ENCODE measurements at regions not wholly inside any gene's neighbourhood (a gene's known extent, or its start where the extent isn't known, plus 50 kb on each side); places are given as distances from the start of the nearest gene placed in this dataset.
"Not testable (repeated sequence)": the region's sequence is repeated elsewhere in the genome, so short reads cannot be mapped to it uniquely, and the experiment has no call there.

DNA sequence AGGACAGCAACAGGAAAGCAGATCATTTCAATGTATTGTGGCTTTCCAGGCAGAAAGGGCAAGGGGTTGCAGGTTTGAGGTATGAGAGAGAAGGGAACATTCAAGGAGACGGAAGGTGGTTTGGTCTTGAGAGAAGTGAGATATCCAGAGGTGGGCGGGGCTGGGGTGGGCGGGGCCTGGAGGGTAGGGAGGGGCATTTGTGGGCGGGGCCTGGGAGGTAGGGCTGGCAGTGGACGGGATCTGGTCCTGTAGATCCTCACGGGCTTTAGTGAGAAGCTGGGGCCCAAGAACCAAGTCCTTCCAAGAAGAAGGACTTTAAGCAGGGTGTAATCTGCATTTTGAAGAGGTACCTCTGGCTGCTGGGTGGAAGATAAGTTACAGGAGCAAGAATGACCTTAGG, 199.2 kb downstream of the MN1 start:
- DNase-seq (ENCODE audit: low spot score) = no peak

- no peak for DNase-seq (ENCODE audit: low spot score)
Measured at GRCh38 chr22:27603111-27603799, 198.3 kb downstream of the MN1 start.

DNA sequence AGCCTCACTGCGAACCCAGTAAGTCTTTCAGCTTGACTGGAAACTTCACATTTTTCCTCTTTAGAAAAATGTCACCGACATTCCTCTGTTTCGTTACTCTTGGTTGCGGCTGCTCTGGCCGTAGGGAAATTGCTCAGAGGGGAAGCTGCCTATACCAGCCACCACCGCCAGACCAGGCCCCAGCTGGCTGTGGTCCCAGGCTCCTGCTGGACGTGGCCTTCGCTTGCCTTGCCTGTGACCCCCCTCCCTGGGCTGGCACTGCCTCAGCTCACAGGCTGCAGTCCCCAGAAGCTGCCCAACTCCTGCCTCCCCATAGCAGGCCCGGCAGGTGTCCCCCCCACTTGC, 197.8 kb downstream of the MN1 start:
- DNase-seq (ENCODE audit: low spot score) = peak; percentile 8

DNA sequence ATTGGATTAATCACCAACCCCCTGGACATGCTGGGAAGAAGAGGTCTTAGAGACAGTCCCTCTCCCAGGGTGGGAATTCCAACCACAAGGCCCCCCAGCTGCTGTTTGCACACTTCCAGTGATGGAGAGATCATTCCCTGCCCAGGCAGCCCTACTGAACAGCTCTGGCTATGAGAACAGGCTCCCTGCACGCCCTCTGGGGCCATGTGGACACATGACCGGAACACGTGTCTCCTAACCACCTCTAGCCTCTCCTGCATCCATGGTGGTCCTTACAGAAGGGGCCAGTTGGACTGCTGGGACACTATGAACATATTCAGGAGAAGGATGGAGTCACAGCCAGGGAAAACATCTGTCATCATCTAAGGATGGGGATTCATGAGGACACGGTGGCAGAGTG, 196.2 kb downstream of the MN1 start:
- no peak for DNase-seq (ENCODE audit: low spot score)

DNA sequence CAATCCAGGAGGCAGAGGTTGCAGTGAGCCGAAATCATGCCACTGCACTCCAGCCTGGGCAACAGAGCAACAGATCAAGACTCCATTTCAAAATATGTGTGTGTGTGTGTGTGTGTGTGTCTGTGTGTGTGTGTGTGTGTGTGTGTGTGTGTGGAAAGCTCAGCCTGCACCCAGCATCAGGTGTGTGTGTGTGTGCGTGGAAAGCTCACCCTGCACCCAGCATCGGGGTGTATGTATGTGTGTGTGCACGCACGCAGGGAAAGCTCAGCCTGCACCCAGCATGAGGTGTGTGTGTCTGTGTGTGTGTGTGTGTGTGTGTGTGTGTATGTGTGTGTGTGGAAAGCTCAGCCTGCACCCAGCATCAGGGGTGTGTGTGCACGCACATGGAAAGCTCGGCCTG, 193.8 kb downstream of the MN1 start:
- not testable (repeated sequence) for DNase-seq (ENCODE audit: low spot score)

DNA sequence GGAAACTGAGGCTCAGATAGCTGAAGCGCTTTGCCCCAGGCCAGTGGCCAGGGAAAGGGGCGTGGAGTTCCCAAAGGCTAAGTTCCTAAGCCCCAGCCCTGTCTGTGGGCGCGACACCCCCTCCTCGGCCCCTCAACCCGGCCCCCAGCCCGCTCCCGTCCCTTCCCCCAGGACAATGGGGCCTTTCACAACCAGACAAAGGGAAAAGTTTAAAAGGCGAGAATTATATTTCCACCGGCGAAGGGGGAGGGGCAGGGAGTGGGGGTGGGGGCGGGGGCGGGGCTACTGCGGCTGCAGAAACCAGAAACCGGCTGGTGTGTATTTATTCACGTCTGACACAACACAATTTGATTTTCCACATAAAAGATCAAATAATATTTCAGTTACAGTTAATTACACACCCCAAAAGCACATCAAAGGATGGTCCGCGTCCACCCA, 192.1 kb downstream of the MN1 start:
- peak; percentile 14 for DNase-seq (ENCODE audit: low spot score)

DNA sequence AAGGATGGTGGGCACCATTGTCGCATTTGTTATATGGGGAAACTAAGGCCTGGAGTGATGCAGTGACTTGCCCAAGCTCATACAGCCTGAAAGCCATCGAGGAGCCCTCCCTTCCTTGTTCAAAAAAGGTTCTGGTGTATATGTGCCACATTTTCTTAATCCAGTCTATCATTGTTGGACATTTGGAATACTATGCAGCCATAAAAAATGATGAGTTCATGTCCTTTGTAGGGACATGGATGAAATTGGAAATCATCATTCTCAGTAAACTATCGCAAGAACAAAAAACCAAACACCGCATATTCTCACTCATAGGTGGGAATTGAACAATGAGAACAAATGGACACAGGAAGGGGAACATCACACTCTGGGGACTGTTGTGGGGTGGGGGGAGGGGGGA, 191.4 kb downstream of the MN1 start:
- DNase-seq (ENCODE audit: low spot score) = not testable (repeated sequence)

- no peak for DNase-seq (ENCODE audit: low spot score)
Measured at GRCh38 chr22:27610863-27611786, 190.4 kb downstream of the MN1 start.

DNA sequence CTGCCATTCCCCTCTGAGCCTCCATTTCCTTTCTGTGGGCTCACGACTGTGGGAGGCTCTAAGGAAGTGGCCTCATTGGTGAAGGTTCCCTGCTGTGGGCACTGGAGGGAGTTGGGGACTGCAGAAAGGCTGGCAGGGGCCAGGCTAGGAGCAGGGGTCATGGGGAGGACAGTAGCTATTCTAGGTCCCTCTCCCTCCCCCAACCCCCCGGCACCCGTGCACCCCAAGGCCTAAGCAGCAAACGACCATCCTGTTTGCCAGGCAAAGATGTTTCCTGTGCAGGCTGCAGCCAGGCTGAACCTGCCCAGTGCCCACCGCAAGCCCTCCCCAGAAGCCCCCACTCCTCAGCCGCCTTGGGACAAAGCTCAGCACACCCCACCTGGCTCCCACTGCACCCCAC, 189.4 kb downstream of the MN1 start:
- DNase-seq (ENCODE audit: low spot score) = no peak

DNA sequence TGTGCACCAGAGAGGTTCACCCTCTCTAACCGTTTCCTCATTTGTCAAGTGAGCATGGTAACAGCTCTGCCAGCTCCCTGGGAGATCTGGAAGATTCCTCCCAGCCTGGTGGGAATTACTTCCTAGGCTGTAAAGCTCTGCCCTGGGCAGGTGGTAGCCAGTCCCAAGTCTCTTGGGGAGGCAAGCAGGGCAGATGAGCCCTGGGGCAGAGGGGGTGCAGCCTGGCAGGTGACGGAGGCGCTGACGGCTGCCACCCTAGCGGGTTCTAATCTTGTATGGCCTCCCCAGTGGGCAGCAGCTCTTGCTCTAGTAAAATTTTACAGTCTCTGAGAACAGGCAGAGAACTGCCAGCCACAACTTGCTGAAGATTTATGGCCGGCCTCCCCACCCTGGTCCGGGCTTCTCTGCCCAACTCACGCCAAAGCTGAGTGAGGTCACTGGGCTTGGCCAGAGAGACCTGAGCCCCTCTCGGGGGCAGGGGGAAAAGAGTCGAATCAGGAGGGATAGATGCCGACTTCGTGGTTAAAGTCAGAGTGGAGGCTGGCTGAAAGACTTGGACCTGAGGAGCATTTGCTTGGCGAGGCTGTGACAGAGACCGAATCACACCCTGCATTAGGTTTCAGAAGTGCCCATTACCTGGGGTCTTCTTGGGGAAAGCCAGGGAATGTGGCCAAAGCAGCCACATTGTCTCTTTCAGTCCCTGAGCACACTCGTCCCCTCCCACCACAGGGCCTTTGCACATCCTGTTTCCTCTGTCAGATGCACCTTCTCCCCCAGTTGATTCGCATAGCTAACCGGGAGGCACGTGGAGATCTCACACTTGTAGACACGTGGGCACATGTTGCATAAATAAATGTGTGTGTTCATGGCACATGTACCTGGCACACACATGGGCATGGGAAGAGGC, 188.2 kb downstream of the MN1 start:
- DNase-seq (ENCODE audit: low spot score) = no peak

GRCh38 chr22:27614006-27614649, 187.4 kb downstream of the MN1 start:
- DNase-seq (ENCODE audit: low spot score) = no peak

GRCh38 chr22:27614650-27615007, 186.9 kb downstream of the MN1 start:
- no peak for DNase-seq (ENCODE audit: low spot score)

DNA sequence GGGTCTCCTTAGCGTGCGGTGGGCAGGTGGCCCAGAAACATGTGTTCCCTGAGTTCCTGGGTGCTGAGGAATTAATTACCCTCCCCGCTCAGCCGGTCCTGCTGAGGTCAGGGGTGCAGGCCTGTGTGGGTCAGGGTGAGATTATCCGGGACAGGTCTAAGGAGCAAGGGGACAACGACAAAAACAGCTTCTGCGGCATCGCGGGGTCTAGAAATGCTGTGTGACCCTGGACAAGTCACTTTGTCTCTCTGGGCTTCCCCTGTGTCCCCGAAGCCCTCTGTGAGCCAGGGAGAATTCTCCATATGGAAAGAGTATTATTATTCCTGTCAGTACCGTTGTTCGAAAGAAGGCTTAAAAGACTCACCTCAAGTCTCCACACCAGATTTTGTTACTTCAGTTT, 186.1 kb downstream of the MN1 start:
- no peak for DNase-seq (ENCODE audit: low spot score)

- no peak for DNase-seq (ENCODE audit: low spot score)
Measured at GRCh38 chr22:27616033-27616432, 185.5 kb downstream of the MN1 start.

GRCh38 chr22:27617214-27617881, 184.2 kb downstream of the MN1 start:
- no peak for DNase-seq (ENCODE audit: low spot score)

DNA sequence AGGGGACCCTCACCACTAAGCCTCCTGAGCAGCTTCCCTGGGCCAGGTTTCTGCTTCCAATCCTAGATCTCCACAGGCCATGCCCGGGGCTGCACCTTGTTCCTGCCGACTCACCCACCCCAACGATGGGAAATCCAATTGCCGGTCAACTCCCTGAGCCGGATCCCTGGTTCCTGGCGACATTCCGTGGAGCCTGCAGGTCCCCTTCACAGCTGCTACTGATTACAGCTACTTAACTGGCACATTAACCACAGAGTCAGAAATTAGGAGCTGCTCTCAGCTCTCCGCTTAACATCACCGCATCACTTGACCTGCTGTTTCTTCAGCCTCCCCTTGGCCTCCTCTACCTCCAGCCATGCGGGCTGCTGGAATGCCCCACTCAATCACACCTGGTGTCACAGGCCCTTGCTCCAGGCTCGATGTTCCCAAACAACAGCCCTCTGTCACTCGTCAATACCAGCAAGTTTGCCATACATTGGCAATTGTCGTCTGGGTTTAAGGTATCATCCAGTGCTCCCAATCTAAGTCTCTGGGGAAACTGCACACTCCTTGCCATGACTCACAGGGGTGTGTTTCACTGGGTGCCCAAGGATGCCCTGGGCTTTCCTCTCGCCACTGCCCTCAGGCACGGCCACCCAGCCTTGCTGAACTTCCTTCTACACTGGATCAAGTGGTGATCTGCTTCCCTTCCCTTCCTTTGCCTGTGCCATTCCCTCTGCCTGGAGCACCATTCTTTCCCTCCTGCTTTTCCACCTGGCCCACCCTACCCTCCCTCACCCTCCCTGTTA, 181.0 kb downstream of the MN1 start:
- no peak for DNase-seq (ENCODE audit: low spot score)

GRCh38 chr22:27621486-27622070, 180.0 kb downstream of the MN1 start:
- DNase-seq (ENCODE audit: low spot score) = no peak

GRCh38 chr22:27624042-27624441, 177.5 kb downstream of the MN1 start:
- no peak for DNase-seq (ENCODE audit: low spot score)

- DNase-seq (ENCODE audit: low spot score) = no peak
Measured at GRCh38 chr22:27624705-27625104, 176.9 kb downstream of the MN1 start.
